Middle frontal gyrus (tissue), 1 donor: ENCODE measurements at regions not wholly inside any gene's neighbourhood (a gene's known extent, or its start where the extent isn't known, plus 50 kb on each side); places are given as distances from the start of the nearest gene placed in this dataset.

Experiments
- DNase-seq: peaks from one replicate; pipeline ENCODE4 v3.0.0-alpha.2; 2015; ENCODE audit warnings: low spot score; ENCODE audit errors: extremely low spot score

DNA sequence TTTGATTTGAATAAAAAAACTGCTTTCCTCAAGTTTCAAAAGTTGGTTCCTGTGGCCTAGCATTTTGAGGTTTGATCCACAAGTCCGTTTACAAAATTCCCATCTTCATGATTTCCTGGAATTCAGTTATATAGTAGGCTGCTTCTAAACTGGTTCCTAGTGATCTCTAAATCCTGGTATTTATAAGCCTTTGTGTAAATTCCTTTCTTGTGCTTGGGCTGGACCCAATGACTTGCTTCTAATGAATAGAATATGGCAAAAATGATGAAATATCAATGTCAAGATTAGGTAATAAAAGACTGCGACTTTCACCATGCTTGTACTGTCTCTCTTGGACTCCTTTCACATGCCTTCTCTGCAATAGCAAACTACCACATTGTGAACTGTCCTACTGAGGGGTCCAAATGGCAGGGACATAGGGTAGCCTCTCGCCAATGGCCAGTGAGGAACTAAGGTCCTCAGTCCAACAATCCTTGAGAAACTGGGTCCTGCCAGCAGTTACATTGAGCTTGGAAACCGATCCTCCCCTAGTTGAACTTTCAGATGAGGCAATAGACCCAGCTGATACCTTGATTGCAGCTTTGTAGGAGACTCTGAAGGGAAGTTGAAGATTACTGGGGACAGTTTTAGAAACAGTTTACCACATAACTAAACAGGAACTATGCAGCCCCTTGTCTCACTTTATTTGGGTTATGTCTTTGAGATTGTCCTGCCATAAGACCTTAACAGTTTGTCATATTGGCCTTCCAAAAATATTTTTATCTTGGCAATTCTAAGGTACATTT, 303.9 kb upstream of the TBC1D5 start:
- no peak for DNase-seq

DNA sequence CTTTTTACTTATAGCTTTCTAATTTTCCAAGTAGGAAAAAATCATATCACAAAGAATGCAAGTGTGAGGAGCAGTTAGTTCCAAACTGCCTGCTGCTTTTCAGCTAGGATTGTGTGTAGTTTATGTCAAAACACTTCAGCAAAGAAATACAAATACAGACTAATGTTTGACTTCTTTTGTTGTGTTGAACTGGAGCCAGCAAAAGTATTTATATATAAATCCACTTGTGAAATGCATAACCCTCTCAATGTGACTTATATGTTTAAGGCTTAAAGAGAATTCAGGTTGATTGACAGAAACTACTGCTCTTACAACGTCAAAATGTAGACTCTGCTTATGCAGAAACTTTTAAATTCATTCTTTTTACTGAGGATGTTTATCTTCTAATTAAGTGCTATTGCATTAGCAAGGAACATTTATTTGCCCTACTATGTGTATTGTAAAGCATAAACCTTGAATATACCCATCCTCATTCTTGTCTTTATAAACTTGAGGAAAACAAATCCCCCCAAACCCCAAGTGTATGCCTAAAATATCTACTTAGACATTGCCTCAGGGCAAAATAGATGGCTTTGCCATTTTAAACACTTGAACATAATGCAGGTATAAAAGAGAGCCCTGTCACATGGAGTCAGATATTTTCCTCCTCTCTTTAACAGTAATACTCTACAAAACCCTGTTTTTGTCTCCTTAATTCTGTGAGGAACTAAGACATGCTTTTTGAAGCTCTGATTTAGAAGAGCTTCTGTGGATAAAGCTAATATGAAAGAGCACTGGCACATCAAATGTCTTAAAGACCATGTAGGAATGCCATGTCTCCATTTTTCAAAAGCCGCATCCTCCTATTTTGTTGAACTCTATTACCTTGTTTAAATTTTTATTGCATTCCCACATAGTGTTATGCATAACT, 302.8 kb upstream of the TBC1D5 start:
- no peak for DNase-seq

DNA sequence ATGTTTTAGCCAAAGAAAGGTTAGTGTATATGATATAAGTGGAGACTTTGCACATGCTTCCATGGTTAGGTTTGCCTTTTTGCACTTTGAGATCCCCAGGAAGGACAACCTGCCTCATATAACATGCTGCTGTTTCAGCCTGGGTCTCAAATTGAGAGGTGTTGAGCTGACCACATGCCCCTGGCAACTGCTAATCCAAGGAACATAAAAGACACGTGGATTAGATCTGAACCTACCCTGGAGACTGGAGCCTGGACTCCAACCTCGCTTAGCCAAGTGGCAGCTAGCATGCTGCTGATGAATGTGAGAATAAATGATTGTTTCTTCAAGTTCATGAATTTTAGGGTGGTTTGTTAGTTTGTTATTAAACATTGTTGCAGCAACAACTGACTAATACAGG, 301.8 kb upstream of the TBC1D5 start:
- no peak for DNase-seq

DNA sequence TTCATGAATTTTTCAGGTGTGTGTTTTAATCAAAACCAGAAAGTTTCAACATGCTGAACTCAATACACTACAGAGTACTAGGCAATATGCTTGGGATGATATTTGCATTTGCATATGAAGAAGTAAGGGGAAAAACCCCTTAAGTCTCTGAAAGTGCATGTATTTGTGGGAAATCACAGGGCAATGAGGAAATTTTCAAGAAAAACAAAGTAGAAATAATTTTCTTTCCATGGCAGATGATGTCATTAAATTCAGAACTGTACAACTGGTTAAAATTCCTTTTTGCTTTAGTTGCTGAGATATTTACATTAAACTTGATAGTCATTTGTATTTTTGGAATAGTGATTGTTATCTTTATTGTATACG, 294.0 kb upstream of the TBC1D5 start:
- DNase-seq, result no peak

DNA sequence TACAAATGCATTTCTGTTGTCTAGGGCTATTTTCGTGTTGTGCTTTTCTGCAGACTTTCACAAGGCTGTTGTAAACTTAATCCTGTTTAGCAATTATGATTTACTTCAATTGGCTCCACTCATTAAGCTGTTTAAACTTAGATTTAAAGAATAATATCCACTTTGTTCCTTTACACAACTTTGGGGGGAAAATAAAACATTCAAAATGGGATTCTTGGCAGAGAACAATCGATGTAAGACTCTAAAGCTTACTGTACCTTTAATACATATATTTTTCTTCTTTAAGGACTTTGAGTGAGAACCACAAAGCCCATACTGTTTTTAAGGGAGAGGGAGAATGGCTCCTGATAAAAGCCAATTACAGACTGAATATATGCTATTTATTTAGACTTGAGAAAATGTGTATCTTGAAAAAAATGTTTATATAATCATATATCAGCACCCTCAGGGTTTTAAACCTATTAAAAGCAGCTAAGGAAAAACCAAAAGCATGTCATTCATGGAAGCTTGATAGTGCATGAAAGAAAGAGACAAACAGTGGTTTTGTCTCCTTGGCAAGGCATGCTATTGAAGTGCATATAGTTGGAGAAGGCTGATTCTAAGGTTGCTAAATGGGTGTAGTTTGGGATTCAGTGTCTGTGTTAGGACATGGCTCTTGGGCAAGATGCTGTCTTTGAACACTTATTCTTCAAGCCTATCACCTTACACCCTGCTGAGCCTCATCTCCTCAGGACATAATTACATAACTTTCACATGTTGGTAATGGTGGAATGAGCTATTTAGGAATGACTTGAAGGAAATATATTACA, 293.4 kb upstream of the TBC1D5 start:
- DNase-seq, result no peak

DNA sequence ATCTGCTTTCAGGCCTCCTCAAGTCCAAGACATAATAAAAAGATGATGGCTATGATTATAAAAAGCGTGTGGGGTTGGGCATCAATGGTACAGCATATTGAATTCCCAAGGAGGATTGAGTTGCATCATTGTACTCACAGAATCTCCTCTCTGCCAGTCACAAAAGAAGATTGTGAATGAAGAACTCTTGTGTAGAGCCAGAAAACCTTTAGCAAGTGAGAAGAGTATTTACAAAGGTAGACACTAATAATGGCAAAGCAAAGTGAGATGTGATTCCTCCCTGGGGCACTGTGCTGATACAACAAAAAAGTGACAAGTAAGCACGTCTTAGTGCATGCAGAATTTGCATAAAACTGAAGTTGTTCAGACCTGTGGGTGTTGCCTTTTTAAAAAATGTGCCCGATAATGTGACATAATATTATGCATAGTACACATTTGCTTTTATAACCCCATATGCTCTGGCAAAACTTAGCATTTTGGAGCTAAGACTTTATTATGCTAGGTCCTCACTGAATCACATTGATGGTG, 291.2 kb upstream of the TBC1D5 start:
- DNase-seq, result no peak

DNA sequence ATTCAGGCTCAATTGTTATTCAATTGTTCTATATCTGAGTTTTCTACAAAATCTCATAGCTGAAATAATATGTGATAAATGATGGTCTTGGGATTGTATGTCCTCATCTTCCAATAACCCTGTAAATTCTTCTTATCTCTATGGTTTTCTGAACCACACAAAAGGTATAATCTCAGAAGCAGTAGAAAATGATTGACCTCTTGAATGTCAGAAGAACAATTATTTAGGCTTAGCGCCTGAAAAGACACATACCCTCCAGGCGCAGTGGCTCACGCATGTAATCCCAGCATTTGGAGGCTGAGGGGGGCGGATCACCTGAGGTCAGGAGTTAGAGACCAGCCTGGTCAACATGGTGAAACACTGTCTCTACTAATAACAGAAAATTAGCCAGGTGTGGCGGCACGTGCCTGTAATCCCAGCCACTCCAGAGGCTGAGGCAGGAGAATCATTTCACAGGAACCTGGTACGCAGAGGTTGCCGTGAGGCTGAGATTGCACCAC, 288.0 kb upstream of the TBC1D5 start:
- no peak for DNase-seq

DNA sequence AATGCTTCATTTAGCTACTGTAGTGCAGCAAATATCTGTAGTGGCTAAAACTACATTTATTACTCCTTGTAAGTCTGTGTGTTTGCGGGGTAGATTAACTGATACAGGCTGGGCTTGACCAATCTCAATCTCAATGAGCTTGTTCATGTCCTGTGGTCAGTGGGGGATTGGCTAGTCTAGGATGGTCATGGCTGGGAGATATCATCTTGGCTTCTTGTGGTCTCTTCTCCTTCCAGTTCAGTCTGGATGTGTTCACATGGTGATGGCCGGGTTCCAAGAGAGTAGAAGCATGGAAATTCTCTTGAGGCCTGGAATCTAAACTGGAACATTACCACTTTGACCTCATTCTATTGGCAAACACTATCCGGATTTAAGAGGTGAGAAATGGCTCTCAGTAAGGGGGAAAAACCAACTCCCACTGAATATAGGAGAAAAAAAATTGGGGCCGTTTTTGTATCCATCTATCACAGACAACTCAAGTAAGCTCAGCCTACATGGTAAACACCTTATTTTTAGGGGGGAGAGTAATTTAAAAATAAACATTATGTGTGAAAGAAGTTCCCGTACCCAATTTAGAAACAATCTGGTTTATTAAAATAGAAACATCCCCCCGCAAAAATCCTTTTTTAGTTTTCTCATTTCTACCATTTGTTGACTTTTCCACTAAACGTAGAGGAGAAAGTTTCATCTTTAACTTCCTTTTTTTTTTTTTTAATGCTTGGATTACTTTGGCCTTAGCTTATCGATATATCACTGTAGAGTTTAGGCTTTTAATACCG, 284.9 kb upstream of the TBC1D5 start:
- DNase-seq, result no peak

DNA sequence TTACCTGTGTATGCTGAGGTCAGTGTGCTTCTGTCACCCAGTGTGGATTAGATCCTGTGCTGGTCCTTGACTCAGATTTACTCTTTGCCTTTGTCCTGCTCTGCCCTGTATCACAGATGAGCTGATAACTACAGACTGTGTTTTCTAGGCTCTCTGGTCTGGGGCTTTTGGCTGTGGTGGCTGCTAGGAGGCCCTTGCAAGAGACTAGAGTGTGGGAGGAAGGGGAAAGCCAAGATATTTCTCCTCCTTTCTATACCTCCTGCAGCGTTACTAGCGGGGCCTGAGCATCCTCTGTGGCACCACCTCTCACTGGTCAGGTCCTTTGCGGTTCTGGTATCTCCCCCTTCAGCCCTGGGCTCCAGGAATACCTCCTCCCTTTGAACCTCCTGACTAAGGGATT, 282.3 kb upstream of the TBC1D5 start:
- DNase-seq, result no peak

DNA sequence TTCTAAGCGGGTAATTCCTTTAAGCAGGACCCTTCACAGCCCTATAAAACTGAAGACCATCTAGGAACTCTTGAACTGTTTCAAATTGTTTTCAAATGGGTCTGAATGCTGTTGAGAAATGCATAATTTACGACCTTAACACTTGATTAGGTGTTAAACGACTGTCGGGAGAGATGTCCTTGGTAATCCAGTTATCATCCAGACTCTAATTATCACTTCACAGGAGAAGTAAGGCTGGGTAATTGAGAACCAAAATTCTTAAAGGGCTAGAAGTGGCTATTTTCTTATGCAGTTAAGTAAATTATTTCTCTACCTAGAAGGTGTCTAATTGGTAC, 276.7 kb upstream of the TBC1D5 start:
- no peak for DNase-seq

DNA sequence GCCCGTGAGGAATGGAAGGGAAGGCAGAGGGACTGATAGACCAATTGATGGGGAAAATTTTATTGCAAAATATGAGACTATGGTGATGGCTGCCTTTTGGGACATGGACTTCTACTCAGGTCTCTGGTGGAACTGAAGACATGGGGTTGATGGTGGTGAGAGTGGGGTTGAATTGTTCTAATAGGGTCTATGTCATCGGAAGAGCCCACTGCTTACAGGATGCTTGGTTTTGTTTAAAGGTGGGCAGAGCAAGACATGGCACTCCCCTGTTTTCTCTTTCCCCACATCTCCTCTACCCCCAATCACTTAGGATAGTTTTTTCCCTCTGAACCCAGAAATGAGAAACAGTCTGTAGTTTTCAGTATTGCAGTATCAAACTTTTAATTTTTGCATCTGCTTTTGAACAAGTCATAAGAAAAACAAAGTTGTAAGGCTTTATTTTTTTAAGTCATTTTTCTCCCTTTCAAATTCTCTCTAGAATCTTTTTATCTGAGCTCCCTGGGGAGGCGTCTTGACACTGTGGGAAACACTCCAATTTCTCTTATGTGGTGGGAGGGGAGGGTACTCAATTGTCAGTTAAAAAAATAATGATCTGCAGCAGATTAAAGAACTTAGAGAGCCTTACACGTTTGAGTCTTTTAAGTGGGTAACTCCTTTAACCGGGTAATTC, 276.2 kb upstream of the TBC1D5 start:
- DNase-seq, result no peak

DNA sequence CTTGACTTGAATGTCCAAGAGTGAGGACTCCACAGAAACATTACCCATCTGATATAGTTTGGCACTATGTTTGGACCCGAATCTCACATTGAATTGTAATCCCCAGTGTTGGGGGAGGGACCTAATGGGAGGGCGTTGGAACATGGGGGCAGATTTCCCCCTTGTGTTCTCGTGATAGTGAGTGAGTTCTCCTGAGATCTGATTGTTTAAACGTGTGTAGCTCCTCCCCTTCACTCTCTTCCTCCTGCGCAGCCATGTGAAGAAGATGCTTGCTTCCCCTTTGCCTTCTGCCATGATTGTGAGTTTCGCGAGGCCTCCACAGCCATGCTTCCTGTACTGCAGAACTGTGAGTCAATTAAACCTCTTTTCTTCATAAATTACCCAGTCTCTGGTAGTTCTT, 273.9 kb upstream of the TBC1D5 start:
- DNase-seq, result no peak

DNA sequence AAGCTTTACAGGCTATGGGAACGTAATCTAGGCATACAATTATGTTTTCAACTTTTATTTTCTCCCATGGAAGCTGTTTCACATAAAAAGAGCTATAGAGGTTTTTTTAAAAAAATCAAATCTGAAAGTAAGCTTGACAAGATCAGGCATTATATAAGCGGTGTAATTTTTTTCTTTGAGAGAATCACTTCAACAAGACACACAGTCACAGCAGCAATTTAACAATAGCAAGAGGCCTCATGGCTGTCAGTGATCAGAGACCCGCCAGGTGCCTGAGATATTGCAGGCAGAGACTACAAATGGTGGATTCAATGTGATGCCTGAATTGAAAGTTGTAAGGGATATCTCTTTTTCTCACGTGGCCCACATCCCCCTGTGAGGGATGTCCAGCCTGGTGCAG, 270.5 kb upstream of the TBC1D5 start:
- no peak for DNase-seq

DNA sequence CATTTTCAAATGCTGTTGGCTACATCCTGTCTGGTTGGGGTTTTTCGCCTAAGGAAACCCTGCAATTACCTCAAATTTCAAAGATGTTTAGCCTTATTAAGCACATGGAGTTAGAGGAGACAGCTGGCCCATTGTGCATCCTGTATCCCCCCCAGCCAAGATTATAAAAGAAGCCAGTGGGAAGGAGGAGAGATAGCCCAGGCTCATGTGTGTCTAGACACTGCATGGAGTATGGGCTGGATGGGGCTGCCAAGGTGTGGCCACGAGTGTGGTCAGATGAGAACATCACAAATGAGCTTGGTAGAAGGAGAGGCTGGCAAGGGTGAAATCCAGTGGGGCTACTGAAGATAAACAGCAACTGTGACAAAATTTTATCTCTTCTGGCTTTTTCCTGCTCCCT, 270.0 kb upstream of the TBC1D5 start:
- DNase-seq, result no peak

DNA sequence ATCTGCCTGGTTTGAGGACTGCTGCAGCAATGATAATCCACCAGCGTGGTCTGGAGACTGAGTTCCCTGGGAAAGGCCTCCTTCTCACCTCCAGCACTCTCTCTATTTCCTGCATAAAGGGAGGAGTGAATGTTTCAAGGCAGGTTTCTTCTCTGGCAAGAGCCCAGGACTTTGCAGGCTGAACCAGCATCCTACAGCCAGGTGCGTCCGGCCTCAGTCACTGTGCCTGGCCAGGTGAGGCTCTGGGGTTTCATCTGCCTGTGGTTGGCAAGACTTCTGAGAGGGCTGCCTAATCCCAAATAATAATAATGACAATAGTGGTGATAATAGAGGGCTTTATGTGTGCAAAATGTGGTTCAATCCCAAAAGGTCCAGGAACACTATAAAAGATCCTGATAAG, 269.0 kb upstream of the TBC1D5 start:
- no peak for DNase-seq

DNA sequence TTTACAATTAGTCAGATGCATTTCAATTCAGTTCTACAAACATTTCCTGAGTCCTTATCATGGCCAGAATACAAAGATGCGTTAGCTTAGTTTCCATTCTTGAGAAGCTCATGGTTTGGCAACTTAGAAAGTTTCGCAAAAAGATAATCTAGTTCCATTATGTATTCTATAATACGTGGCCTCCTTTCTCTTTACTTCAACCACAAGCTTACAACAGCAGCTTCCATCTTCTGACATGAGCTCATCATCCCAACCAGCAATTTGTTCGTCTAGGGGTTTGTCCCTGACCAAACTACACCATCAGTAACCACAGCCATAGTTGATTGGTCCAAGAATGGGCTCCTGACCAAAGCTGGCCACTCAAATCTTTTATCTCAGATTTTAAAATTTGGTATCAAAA, 267.6 kb upstream of the TBC1D5 start:
- DNase-seq, result no peak

DNA sequence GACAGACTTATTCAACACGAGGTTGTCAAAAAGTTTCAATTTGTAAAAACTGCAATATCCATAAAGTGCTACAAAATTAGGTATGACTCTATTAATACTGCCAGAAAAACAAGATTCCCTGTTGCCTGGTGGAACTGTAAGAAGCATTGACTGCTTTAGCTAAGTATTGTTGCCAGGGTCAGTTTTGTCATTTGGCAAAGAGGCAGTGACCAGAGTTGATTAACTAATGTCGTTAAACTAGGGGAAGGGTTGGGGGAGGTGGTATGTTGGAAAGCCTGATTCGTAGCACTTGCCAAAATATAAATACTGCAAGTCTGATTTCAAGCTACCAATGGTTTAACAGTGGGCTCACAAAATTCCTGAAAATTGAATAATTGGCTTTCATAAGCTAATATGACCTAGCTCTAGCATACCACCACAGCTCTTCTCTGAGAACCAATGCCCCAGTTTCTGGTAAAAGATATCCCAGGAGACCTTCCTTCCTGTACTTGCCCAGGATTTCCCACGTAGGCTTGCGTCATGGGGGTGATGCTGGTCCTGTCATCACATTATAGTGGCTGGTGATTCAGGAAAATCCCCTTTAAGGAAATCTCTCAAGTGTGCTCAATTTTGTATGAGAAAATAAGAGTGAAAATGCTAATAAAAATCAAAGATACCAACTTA, 266.4 kb upstream of the TBC1D5 start:
- DNase-seq, result no peak

DNA sequence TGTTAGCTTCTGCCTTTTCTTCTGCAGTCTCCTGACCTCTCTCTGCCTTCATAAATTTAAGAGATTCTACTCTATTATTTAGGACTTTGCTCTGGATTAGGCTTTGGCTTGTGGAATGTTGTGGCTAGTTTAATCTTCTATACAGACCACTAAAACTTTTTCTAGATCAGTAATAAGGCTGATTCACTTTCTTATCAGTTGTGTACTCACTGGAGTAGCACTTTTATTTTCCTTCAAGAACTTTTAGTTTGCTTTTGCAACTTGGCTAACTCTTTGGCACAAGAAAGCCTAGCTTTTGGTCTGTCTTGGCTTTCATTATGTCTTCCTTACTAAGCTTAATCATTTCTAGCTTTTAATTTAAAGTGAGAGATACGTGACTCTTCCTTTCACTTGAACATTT, 265.5 kb upstream of the TBC1D5 start:
- no peak for DNase-seq

DNA sequence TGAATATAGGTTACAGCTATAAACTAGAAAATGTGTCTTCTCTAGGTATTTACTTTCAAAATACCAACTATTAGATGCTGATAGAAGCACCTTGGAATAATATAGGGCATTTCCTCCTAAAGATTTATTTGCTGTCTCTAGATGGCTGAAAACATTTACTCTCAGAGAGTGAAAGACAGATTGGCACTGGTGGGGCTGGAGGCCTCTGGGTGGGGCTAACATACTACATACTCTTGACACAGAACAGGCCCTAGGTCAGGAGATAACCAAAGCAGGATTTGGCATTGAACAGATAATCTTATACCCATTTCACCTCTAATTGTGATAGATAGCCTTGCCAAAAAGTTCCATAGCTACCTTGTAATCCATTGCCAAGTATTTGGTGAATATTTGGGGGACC, 253.3 kb upstream of the TBC1D5 start:
- no peak for DNase-seq

DNA sequence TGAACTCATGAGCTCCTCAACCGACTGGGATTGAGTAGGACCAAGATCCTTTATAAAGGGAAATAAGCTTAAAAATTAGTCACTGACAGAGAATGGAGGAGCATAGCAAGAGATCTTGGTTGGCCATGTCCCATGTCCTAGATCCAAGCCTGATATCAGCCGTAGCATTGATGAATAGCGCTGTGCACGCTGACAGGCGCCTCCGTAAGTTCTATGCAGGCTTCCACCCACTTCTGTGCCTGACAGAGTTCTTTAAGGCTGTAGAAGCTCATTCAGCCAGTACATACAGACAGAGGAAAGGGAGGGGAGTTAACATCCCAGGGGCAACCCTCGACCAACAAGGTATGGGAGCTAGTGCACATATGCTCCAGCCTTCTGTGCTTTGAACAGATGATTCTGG, 251.7 kb upstream of the TBC1D5 start:
- DNase-seq, result no peak
